NCI-H146 treated with DMSO at 0.1 percent for 48 hours (cell line): ENCODE measurements at regions not wholly inside any gene's neighbourhood (a gene's known extent, or its start where the extent isn't known, plus 50 kb on each side); places are given as distances from the start of the nearest gene placed in this dataset.

Source experiments
- DNase-seq: peaks from one replicate; lab custom pipeline; 2025; ENCODE audit not compliant: unreplicated experiment; lab: John Stamatoyannopoulos, UW

- no peak for DNase-seq
Measured at GRCh38 chr2:157125685-157126084, 131.8 kb upstream of the GALNT5 start.

- DNase-seq, result no peak
Measured at GRCh38 chr2:157127249-157128012, 130.1 kb upstream of the GALNT5 start.

- no peak for DNase-seq
Measured at GRCh38 chr2:157143901-157144300, 113.6 kb upstream of the GALNT5 start.

- DNase-seq, result peak; percentile 0
Measured at GRCh38 chr2:157149270-157149669, 108.2 kb upstream of the GALNT5 start.

GRCh38 chr2:157150747-157151146, 106.8 kb upstream of the GALNT5 start:
- no peak for DNase-seq

- DNase-seq, result no peak
Measured at GRCh38 chr2:157152362-157152761, 105.1 kb upstream of the GALNT5 start.

- DNase-seq, result no peak
Measured at GRCh38 chr2:157155992-157156391, 101.5 kb upstream of the GALNT5 start.

GRCh38 chr2:157158111-157158510, 99.4 kb upstream of the GALNT5 start:
- no peak for DNase-seq

GRCh38 chr2:157159221-157159934, 98.1 kb upstream of the GALNT5 start:
- no peak for DNase-seq

GRCh38 chr2:157160111-157160510, 97.4 kb upstream of the GALNT5 start:
- DNase-seq, result no peak

- no peak for DNase-seq
Measured at GRCh38 chr2:157164370-157164769, 93.1 kb upstream of the GALNT5 start.

- no peak for DNase-seq
Measured at GRCh38 chr2:157164891-157165290, 92.6 kb upstream of the GALNT5 start.

- DNase-seq, result peak; percentile 42
Measured at GRCh38 chr2:157168501-157168900, 89.0 kb upstream of the GALNT5 start.

- no peak for DNase-seq
Measured at GRCh38 chr2:157169889-157170288, 87.6 kb upstream of the GALNT5 start.

- no peak for DNase-seq
Measured at GRCh38 chr2:157170299-157170698, 87.2 kb upstream of the GALNT5 start.

- DNase-seq, result no peak
Measured at GRCh38 chr2:157172239-157172638, 85.3 kb upstream of the GALNT5 start.

GRCh38 chr2:157172866-157173578, 84.5 kb upstream of the GALNT5 start:
- no peak for DNase-seq

- DNase-seq, result no peak
Measured at GRCh38 chr2:157173740-157174184, 83.7 kb upstream of the GALNT5 start.

- DNase-seq, result no peak
Measured at GRCh38 chr2:157174321-157174720, 83.2 kb upstream of the GALNT5 start.

GRCh38 chr2:157176602-157177001, 80.9 kb upstream of the GALNT5 start:
- no peak for DNase-seq

GRCh38 chr2:157178874-157179273, 78.6 kb upstream of the GALNT5 start:
- DNase-seq, result no peak
